Esophagus squamous epithelium (tissue), 4 donors: ENCODE measurements at regions not wholly inside any gene's neighbourhood (a gene's known extent, or its start where the extent isn't known, plus 50 kb on each side); places are given as distances from the start of the nearest gene placed in this dataset.

Experiments
- CTCF ChIP-seq, 6 experiments: fragments of 450-650 bp in 4 of 6; fragments of 200-600 bp in 2 of 6; sonication (generic) in 2 of 6; IDR thresholded peaks; one replicate each; pipeline ENCODE4 v1.5.1; 2016 to 2019; ENCODE audit warnings: antibody characterized with exemption in 6 of 6, mild to moderate bottlenecking in 4 of 6, moderate library complexity in 4 of 6
- POLR2A ChIP-seq, 4 donors: fragments of 450-650 bp; IDR thresholded peaks; one replicate each; pipeline ENCODE4 v1.6.1; 2017; ENCODE audit warnings: antibody characterized with exemption in 4 of 4, mild to moderate bottlenecking in 4 of 4, moderate library complexity in 3 of 4

DNA sequence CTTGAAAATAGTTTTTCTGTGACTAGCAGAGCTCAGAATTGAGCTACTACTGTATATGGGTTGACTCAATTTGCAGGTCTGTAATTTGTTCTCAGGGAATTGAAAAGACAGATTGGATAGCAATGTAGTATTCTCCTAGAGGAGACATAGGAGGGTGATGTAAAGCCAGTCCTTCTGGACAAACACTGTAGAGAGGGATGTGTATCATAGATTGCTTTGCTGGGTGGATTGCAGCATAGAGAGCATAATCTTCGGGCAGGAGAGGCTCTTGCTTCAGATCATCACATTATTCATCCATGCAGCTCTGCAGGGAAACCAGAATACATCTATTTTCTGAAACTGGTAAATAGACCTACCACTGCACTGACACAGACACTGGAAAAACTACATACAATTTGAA, 1110.5 kb downstream of the RAPGEF2 start:
- TF ChIP-seq POLR2A (IDR thresholded peaks at IDR 0.05) = no peak
- no peak for TF ChIP-seq CTCF (IDR thresholded peaks at IDR 0.05)
